Keratinocyte (primary cell): ENCODE measurements at regions not wholly inside any gene's neighbourhood (a gene's known extent, or its start where the extent isn't known, plus 50 kb on each side); places are given as distances from the start of the nearest gene placed in this dataset.

Source experiments
- DNase-seq: peaks from one replicate; pipeline ENCODE4 v3.0.0-alpha.2; 2011; ENCODE audit warnings: low read depth, missing footprints, low spot score
- FAIRE-seq: peaks from 2 replicates; lab custom pipeline; 2011; peaks lifted over from hg19 to GRCh38; lab: Jason Lieb, UNC
- H2AFZ ChIP-seq: 2 replicates; pipeline ENCODE4 v1.6.0; 2012; ENCODE audit warnings: low read length, control low read depth, inconsistent platforms; ENCODE audit not compliant: control insufficient read depth
- H3K27ac ChIP-seq: 2 replicates; pipeline ENCODE4 v1.5.1; 2011; ENCODE audit warnings: low read length; ENCODE audit not compliant: control insufficient read depth, insufficient read depth
- H3K27me3 ChIP-seq: 3 replicates; pipeline ENCODE4 v1.6.0; 2011; ENCODE audit warnings: low read length; ENCODE audit not compliant: control insufficient read depth, insufficient read depth; ENCODE audit errors: extremely low read depth
- H3K36me3 ChIP-seq, 2 experiments: 2 replicates in 1 of 2; 3 replicates in 1 of 2; pipeline ENCODE4 v1.5.1; 2011; ENCODE audit warnings: low read length in 2 of 2, mild to moderate bottlenecking in 1 of 2; ENCODE audit not compliant: control insufficient read depth in 2 of 2, insufficient read depth in 2 of 2; ENCODE audit errors: extremely low read depth in 1 of 2
- H3K4me1 ChIP-seq: 3 replicates; pipeline ENCODE4 v1.5.1; 2011; ENCODE audit warnings: low read length; ENCODE audit not compliant: control insufficient read depth, insufficient read depth; ENCODE audit errors: extremely low read depth
- H3K4me2 ChIP-seq: 3 replicates; pipeline ENCODE4 v1.6.0; 2011; ENCODE audit warnings: low read depth, low read length; ENCODE audit not compliant: control insufficient read depth, insufficient read depth; ENCODE audit errors: extremely low read depth
- H3K4me3 ChIP-seq, 3 experiments: fragments of 200-600 bp in 1 of 3; sonication (generic) in 1 of 3; 2 replicates in 2 of 3; 3 replicates in 1 of 3; pipeline ENCODE4 v1.5.1; 2011 to 2016; ENCODE audit warnings: low read length in 3 of 3, mild to moderate bottlenecking in 3 of 3, control low read depth in 2 of 3, inconsistent platforms in 1 of 3, low read depth in 1 of 3, mixed read lengths in 1 of 3, mixed run types in 1 of 3, moderate library complexity in 1 of 3; ENCODE audit not compliant: control insufficient read depth in 2 of 3, insufficient read depth in 2 of 3; ENCODE audit errors: extremely low read depth in 1 of 3
- H3K79me2 ChIP-seq: 2 replicates; pipeline ENCODE4 v1.6.0; 2012; ENCODE audit warnings: low read length; ENCODE audit not compliant: control insufficient read depth, insufficient read depth
- H3K9ac ChIP-seq: 3 replicates; pipeline ENCODE4 v1.6.0; 2011; ENCODE audit warnings: low read length; ENCODE audit not compliant: control insufficient read depth, insufficient read depth; ENCODE audit errors: extremely low read depth
- H3K9me1 ChIP-seq: 3 replicates; pipeline ENCODE4 v1.6.0; 2011; ENCODE audit warnings: low read length; ENCODE audit not compliant: control insufficient read depth, insufficient read depth; ENCODE audit errors: extremely low read depth
- H3K9me3 ChIP-seq: 2 replicates; pipeline ENCODE4 v1.5.1; 2012; ENCODE audit warnings: low read depth, low read length; ENCODE audit not compliant: control insufficient read depth
- H4K20me1 ChIP-seq: 3 replicates; pipeline ENCODE4 v1.6.0; 2011; ENCODE audit warnings: low read length; ENCODE audit not compliant: control insufficient read depth, insufficient read depth; ENCODE audit errors: extremely low read depth
- EZH2 ChIP-seq: IDR thresholded peaks from one replicate; pipeline ENCODE4 v1.6.1; 2012; ENCODE audit warnings: inconsistent platforms, mild to moderate bottlenecking, low read length, moderate library complexity
- dilution Hi-C: fragments of 300-500 bp; cut with MboI; formaldehyde crosslinking; loops from one replicate; pipeline ENCODE4 v1.7.0; 2020; ENCODE audit warnings: low sequenced_read_pairs; ENCODE audit not compliant: extremely low pct_ligation_motif_present
- TF ChIP-seq, protein P1 (sequence below), 3 experiments: IDR thresholded peaks in 1 of 3; conservative IDR thresholded peaks in 1 of 3; optimal IDR thresholded peaks in 1 of 3; 2 replicates in 2 of 3; 3 replicates in 1 of 3; pipeline versions ENCODE3 to v1.5.1; 2011; ENCODE audit warnings: low read length in 3 of 3, mild to moderate bottlenecking in 3 of 3, moderate library complexity in 2 of 3, control low read depth in 1 of 3, inconsistent platforms in 1 of 3; ENCODE audit not compliant: insufficient read depth in 2 of 3; ENCODE audit errors: extremely low read depth in 1 of 3

DNA sequence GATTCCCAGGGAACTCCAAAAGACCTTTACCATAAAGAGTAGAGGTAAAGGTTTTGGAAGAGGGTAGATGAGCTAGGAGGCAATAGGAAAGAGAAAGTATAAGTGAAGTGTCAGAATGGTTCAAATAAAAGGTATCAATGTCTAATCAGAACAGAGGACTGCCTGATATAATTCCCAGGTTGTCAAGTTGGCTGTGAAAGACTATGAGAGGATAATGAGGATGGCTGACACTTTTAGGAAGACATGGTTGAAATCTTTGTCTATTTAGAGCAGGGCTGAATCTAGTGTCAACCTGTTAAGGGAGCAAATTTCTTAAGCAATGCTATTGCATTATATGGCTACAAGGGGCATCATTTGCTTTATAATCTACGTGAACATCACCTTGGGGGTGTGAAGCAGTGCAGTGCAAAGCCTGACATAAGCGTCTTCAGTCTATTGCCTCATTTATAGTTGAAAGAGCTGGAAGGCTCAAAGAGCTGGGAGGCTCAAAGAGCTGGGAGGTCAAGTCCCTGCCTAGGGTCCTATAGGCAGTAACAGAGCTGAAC is 308.3 kb upstream of the DEPDC1 start:
- Histone ChIP-seq H3K9me3 (no peaks in the 10 kb centered on the region), H3K36me3 (no peaks in the 10 kb centered on the region), H3K27me3 (peaks cover 3% of the 10 kb centered on the region), H4K20me1 (no peaks in the 10 kb centered on the region), H3K4me2 (no peak overlapping the region), H3K9me1 (no peaks in the 10 kb centered on the region), H3K27ac (no peak overlapping the region), H3K9ac (no peak overlapping the region), H3K4me3 (no peak overlapping the region), H2AFZ (no peak overlapping the region), H3K79me2 (no peaks in the 10 kb centered on the region), H3K4me1 (no peaks in the 10 kb centered on the region)
- TF ChIP-seq, protein P1, sequence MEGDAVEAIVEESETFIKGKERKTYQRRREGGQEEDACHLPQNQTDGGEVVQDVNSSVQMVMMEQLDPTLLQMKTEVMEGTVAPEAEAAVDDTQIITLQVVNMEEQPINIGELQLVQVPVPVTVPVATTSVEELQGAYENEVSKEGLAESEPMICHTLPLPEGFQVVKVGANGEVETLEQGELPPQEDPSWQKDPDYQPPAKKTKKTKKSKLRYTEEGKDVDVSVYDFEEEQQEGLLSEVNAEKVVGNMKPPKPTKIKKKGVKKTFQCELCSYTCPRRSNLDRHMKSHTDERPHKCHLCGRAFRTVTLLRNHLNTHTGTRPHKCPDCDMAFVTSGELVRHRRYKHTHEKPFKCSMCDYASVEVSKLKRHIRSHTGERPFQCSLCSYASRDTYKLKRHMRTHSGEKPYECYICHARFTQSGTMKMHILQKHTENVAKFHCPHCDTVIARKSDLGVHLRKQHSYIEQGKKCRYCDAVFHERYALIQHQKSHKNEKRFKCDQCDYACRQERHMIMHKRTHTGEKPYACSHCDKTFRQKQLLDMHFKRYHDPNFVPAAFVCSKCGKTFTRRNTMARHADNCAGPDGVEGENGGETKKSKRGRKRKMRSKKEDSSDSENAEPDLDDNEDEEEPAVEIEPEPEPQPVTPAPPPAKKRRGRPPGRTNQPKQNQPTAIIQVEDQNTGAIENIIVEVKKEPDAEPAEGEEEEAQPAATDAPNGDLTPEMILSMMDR (optimal IDR thresholded peaks at IDR 0.05 in 1 of 3, IDR thresholded peaks at IDR 0.05 in 1 of 3, conservative IDR thresholded peaks at IDR 0.05 in 1 of 3; ENCODE audit: extremely low read depth in 1 of 3, insufficient read depth in 2 of 3, low read length in 3 of 3), result no peak
- no peak for TF ChIP-seq EZH2
- FAIRE-seq (no peak), DNase-seq (no peak)
- dilution Hi-C loops, result no loop called here

DNA sequence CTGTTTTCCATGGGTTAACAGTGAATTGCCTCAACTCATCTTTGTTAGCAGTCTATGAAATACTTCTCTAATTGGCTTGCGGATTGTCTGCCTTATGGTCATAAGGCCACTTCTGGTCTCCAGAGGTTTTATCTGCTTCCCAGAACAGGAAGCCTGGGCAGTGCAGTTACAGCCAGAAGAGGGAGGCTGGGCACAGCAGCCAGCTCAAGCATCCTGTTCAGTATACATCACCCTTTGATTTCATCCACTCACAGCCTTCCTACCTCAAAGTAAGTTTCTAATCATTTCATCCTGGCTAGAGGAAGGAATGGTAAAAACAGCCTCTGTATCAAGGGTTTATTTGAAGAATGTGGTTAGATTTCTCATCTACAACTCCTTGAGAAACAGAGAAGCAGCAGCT is 311.5 kb upstream of the DEPDC1 start:
- H3K4me1 ChIP-seq, result peaks cover 6% of the 10 kb centered on the region
- H2AFZ ChIP-seq, result no peak overlapping the region
- H3K4me2 ChIP-seq, result no peak overlapping the region
- no peak overlapping the region for H3K9ac ChIP-seq
- no peaks in the 10 kb centered on the region for H3K36me3 ChIP-seq
- dilution Hi-C loops, result no loop called here
- FAIRE-seq, result no peak
- no peak for DNase-seq
- no peaks in the 10 kb centered on the region for H3K9me3 ChIP-seq
- H3K4me3 ChIP-seq, result no peak overlapping the region
- TF ChIP-seq, protein P1 (optimal IDR thresholded peaks at IDR 0.05 in 1 of 3, IDR thresholded peaks at IDR 0.05 in 1 of 3, conservative IDR thresholded peaks at IDR 0.05 in 1 of 3; ENCODE audit: extremely low read depth in 1 of 3, insufficient read depth in 2 of 3, low read length in 3 of 3), result no peak
- TF ChIP-seq EZH2, result no peak
- no peaks in the 10 kb centered on the region for H4K20me1 ChIP-seq
- H3K27ac ChIP-seq, result no peak overlapping the region
- H3K27me3 ChIP-seq, result peaks cover 3% of the 10 kb centered on the region
- H3K9me1 ChIP-seq, result no peaks in the 10 kb centered on the region
- H3K79me2 ChIP-seq, result no peaks in the 10 kb centered on the region
